HG03280 (cell line): ENCODE measurements at regions not wholly inside any gene's neighbourhood (a gene's known extent, or its start where the extent isn't known, plus 50 kb on each side); places are given as distances from the start of the nearest gene placed in this dataset.
"Not testable (repeated sequence)": the region's sequence is repeated elsewhere in the genome, so short reads cannot be mapped to it uniquely, and the experiment has no call there.

ENCODE experiments used
- ATAC-seq: cut with Tn5 transposase; IDR thresholded peaks from one replicate; pipeline ENCODE4 v1.9.1; 2021; ENCODE audit warnings: mild to moderate bottlenecking, moderate library complexity; ENCODE audit not compliant: unreplicated experiment

DNA sequence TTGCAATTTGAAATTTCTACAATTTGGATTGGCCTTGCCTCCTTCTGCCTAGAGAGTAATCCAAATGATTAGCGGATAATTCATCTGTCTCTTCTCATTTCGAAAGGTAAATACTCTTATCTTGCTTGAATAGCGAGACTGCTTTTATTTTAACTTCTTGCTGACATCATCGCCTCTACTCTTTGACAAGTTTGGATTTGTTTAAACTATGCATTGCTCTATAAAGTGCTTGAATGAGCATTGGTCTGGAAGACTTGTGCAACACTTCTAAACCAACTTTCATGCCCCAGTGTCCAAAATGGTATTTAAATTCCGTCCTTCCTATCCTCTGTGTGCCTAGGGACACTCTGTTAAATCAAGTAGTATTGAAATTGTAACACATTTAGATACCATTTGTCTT, 384.1 kb upstream of the SLC35B3 start:
- no peak for ATAC-seq

DNA sequence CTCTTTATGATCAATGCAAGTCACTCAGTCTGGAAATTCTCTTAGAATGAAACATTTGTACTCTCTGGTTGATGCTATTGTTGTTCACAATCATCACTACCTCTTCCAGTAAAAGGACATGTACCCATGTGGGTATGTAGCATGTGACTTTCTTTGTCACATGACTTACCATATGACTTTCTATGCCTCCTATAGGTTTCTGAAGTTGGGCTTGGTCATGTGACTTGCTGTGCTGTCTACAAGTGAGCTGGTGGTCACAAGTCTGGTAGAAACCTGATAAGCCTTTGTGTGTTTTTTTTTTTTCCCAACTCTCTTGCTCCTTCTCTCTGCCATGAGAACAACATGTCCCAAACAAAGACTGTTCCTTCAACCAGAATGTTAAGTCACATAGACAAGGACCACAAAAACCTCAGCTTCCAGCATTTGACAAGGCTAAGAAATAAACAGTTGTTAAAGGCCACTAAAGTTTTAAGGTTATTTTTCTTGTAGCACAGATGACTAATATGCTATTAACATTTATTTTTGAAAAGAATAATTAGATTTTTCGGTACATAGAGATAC, 379.2 kb upstream of the SLC35B3 start:
- no peak for ATAC-seq

DNA sequence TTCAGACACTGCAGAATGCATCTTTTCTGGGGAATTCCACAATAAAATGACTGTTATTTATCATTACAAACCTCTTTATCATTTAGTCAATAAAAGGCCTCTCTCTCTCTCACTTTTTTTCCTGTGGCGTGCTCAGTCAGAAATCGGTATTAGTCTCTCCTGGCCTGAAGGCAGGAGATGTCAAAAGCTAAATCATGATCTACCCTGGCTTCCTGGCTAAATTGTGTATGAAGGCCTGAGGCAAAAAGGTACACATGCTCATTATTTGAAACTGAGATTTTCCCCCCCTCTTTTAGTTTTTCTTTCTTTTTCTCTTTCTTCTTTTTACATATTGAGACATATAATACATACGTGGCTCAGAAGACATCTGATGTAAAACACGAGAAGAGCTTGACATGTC, 375.0 kb upstream of the SLC35B3 start:
- no peak for ATAC-seq

DNA sequence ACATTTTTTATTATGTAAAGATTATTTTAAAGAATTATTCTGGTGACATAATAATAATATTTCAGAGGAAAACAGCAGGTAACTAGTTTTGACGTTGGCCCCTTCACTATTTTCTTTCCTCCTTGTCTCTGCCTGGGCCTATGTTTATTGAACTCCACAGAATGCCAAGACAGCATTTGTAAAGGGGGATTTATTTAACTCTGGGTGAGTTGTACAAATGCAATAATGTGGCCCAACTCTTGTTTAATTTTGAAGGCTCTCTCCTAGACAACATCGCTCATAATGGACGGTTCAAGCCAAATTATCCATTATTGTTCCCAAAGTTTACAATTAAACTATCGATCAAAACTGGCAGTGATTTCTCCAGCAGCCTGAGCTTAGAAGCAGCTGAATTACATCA, 374.3 kb upstream of the SLC35B3 start:
- no peak for ATAC-seq

DNA sequence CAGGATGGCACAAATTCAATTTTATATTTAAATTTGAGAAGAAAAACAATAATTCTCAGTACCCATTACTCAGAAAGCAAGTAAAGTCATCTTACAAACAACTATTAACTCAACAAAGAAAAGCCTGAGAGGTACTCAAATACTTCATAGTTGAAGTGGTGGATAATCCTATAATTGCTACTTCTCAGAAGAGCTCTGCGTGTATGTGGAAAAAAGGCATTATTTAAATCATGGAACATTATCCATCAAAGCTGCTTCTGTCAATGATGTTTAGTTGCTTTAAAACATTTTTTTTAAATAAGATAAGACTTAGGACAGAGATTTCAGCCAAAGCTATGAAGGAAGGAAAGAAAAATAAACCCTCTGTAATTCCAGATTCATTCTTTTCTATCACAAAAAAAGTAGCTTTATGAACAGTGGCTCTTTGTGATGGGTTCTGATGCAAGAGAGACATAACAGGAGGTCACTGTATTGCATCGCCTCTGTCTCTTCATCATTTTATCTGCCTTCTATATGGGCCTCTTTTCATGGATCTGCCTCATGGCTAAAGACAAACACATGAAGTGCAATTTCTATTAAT, 367.9 kb upstream of the SLC35B3 start:
- ATAC-seq, result no peak

DNA sequence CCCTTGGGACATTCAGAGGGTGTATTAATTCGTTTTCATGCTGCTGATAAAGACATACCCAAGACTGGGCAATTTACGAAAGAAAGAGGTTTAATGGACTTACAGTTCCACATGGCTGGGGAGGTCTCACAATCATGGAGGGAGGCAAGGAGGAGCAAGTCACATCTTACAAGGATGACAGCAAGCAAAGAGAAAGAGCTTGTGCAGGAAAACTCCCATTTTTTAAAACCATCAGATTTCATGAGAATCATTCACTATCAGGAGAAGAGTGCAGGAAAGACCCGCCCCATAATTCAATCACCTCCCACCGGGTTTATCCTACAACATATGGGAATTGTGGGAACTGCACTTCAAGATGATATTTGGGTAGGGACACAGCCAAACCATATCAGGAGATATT, 367.1 kb upstream of the SLC35B3 start:
- ATAC-seq, result not testable (repeated sequence)

DNA sequence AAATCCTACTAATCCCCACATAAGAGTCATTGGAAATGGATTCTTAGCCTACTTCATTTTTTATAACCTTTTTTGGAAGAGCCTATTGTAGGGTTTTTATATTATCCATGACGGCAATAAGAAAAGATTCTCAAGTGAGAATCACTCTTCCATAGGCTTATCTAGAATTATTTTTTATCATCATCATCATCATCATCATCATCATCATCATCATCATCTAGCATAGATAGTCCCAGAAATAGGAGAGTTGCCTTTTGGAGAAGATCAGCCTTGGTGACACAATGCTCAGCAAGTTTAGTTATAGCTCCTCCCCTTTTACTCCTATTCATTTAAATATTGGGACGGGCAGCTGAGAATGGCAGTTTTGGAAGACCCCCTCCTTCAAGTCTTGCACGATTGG, 359.1 kb upstream of the SLC35B3 start:
- ATAC-seq, result no peak

DNA sequence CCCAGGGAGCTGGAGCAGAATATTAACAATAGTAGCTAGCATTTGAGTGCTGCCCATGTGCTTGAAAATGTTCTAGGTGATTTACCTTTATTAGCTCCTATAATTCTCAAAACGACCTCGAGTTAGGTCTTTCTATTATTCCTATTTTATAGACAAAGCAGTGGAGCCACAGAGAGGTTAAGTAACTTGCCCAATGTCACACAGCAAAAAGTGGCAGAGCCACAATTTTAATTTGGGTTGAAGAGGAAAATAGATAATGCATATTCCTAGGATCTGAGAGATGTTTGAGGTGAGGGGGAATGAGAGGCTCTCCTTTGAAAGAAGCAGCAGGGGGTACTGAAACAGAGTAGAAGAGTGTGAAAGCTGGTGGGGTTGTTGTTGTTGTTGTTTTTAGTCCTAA, 354.5 kb upstream of the SLC35B3 start:
- no peak for ATAC-seq

DNA sequence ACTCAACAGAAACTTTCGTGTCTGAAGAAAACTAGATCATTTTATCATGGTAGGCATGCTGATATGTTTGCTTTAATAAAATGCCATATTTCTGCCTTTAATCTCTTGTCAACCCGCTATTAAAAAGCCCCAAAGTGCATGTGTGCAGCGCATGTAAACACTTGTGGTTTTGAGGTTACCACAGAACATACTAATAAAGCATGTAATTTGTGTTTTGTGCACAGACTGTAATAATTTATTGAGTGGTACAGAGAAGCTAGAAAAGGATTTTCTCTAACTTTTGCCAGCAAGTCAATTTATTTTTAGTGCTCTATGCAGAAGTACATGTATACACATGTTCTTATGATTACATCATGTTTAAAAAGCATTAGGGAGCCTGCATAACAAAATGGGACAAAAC, 349.9 kb upstream of the SLC35B3 start:
- no peak for ATAC-seq

DNA sequence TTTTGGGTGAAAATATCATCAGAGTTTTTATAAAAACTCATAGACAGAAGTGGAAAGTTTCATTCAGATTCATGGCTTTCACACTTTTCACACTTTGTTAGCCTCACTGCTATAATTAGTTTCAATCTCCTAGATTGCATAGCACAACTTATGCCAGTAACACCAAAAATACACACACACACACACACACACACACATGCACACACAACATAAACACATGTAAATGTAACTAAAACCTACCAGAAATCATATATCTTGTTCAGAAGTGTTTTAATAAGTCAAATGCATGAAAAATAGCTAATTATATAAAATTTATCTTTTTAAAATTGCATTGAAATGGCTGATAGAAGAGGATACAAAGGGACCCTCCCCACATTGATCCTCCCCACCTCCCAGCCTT, 347.8 kb upstream of the SLC35B3 start:
- no peak for ATAC-seq

DNA sequence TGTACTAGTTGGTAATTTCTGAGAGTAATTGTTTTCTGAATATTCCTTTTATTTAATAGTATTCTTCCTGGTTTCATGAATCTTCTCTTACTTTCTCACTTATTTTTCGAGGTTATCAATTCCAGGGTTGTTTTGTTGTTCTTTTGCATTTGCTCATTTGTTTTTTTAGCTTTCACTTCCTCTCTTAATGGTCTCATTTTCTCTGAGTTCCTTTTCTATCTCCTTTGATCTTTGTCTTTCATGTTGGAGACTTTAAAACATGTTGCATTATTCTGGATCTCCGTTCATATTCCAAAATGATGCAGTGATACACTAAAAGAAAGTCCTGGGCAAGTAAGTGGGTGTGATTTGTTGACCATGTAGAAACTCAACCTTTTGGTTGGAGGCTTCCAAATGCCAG, 345.3 kb upstream of the SLC35B3 start:
- no peak for ATAC-seq

DNA sequence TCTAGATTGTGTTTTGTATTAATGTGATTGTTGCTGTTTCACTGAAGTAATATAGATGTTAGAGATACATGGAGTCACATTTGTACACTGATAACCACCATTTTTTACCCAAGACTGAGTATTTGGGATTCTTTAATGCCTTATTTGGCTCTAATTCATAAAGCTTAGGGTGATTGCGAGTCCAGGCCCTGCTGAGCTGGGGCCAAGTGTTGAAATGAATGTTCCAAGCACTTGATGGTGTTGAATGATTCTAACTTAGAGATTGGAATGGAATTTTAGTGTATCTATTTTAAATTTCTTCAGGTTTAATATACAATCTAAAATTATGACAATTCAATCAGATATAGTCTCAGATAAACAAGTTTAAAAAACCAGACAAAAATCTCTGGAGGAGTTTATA, 329.4 kb upstream of the SLC35B3 start:
- ATAC-seq, result no peak

DNA sequence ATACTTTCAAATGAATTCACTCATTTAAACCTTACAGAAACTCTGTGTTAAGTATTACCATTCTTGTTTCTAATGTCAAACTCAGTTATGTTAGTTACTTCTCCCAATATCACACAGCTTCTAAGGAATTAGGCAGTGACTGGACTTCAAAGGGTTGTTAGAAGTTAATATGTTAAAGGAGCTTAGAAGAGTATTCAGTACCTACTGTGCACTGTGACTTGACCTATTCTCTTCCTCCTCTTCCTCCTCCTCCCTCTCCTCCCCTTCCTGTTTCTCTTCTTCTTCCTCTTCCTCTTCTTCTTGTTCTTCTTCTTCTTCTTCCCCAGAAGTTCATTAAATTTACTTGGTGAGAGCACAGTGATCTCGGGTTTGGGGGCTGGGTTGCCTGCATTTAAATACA, 325.6 kb upstream of the SLC35B3 start:
- ATAC-seq, result no peak

DNA sequence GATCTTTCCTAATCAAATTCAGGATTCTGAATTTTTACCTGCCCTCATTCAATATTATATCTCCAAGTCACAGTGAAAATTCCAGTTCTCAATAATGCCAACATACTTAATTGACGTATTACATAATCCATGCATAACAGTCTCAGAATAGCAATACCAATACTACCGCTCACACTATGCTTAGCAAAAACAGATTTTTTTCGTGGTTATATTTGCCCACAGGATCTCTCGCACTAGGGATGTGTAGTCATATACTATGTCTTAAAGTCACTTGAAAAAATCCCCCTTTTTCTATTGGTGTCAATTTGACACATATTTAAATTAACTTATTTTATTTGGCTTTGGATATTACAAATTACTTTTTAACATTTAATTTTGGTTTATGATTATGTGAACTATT, 323.1 kb upstream of the SLC35B3 start:
- ATAC-seq, result no peak

DNA sequence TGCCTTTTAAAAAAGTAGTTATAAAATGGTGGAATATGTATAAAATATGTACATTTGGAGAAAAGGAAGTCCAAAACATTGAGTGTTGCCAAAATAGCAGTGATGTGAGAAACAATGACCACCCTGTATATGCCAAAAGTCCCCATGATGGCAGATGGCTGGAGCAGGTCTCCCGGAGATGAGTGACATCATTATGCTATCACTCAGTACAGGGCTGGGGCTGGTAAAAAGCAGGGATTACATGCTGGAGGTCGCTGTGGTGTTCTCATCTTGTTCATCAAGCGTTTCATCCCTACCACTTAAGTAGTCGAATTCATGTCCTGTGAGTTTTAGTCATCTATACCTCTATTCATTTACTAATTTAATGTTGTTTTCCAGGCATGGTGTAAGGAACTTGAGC, 315.3 kb upstream of the SLC35B3 start:
- no peak for ATAC-seq

DNA sequence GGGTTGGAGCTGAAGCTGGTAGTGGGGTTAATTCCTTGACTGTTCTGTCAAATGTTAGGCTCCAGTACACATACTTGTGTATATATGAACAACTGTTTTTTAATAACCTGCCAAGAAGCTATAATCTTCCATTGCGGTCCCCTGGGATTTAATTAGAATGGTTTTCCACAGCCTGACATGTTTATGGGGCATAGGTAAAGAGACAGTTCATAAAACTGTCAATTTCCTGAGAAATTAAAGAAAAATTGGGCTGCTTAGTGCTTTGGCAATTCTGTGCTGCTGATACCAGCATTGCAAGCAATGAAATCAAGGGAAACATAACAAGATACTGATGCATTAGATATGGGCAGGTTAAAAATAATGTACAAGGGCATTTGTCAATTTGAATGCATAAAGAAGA, 314.1 kb upstream of the SLC35B3 start:
- no peak for ATAC-seq

DNA sequence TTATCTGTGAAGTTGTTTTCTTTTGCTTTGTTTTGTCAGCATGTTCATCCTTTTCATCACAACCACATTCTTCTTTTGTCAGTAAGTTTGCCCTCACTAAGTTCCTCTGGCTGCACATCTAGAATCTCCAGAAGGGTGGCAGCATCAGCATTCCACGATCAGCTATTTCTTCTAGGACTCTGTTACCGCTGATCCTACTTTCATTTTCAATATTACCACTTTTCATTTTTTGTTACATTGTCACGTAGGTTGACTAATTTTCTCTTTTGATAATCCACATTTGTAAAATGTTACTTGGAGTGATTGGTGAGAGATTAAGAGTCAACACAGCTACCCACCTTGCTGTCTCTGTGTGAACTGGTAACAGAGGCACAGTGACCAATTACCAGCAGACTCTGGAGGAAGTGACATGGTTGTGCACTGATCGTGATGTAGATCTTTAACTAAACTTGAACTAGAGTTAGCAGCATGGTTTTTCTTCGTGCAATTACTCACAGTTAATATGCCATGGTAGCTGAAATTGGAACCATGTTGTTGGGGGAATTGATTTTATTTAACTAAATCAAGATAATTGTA, 307.9 kb upstream of the SLC35B3 start:
- ATAC-seq, result peak; percentile 83

DNA sequence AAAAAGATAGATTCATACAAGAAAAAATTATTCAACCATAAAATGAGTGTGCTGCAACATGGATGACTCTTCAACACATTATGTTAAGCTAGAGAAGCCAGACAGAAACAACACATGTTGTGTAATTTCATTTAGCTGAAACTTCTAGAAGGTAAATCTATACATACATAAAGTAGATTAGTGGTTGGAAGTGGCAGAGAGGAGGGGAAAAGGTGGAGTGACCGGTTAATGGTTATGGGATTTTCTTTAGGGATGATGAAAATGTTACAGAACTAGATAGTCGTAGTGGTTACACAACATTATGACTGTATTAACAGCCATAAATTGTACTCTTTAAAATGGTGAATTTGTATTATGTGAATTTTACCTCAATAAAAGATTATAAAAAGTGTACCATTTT, 304.1 kb upstream of the SLC35B3 start:
- no peak for ATAC-seq

DNA sequence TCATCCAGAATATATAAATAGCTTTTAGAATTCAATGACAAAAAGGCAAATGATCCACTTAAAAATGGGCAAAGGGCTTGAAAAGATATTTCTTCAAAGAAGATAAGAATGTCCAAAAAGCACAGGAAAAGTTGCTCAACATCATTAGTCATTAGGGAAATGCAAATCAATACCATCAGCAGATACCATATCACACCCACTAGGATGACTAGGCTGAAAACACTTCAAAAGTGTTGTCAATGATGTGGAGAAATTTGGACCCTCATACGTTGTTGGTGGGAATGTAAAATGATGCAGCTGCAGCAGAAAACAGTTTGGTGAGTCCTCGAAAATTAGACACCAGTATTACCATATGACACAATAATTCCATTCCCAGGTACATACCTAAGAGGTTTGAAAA, 303.6 kb upstream of the SLC35B3 start:
- ATAC-seq, result no peak

DNA sequence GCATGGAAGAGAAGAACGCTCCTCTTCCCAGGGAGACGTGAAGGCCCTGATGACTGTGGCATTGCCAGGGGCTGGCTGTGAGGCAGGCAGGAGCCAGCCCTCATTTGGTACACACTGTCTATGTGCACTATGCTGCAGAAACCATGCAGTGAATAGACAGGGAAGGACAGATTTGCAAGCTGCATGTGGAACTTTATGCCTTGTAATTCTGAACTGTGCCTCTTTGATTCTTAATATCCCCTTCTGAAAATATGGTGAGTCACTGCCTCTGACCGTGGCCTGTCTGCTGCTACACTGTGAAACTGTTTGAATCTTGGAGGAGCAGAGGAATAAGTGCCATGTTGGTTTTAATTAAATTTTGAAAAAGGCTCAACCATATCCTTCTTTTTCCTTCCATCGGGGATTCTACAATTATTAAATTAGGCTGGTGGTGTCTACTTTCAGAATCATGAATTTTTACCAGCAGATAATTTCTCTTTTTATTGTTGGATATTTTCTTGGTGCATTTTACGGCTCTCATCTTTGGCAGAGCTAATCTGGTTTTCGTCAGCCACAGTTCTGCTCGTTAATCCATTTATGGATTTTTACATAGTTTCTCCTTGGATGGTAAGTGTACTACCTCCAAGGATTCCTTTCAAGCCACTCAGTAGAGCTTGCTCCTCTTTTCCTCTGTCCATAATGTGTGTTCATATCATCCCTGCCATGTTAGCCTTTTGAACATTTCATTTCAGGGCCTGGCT, 301.0 kb upstream of the SLC35B3 start:
- no peak for ATAC-seq

DNA sequence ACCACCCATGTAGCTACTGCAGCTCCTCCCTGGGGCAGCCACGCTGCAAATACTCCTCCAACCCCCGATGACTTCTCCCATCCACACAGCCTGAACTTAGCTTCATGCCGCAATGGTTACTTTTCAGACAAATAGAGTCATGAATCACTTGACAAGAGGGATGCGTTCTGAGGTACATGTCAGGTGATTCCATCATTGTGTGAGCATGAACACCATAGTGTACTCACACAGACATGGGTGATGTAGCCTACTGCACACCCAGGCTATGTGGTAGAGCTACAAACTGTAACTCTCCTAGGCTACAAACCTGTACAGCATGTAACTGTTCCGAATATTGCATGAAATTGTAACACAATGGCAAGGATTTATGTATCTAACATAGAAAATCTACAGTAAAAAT, 298.5 kb upstream of the SLC35B3 start:
- no peak for ATAC-seq

DNA sequence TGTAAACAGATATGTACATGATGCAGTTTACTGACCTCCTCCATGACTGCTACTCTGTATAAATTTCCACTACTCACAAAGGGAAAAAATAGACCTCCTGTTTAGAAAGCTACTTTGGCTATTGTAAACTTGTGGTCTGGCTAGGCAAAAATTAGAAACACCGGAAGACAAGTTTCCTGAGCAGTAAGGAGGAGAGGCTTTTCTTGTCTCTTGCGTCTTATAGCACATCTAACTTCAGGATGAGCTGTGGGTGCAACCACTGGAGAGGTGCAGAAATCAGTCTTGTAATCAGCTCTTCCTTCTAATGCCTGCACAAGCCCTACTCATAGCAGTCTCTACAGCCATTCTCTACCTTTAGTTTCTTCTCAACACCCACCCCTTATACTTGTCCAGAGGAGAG, 296.5 kb upstream of the SLC35B3 start:
- ATAC-seq, result no peak
